Lung (tissue), 11 donors: ENCODE measurements at regions not wholly inside any gene's neighbourhood (a gene's known extent, or its start where the extent isn't known, plus 50 kb on each side); places are given as distances from the start of the nearest gene placed in this dataset.

ENCODE experiments used
- ATAC-seq: fragments of 200-7000 bp; cut with Tn5 transposase; one replicate; pipeline ENCODE4 v1.9.1; 2020; ENCODE audit warnings: moderate number of reproducible peaks; ENCODE audit not compliant: insufficient read depth, low FRiP score
- DNase-seq, 3 donors: peaks; one replicate each; pipeline ENCODE4 v3.0.0-alpha.2; 2013 to 2017
- H3K27ac ChIP-seq, 2 donors: one replicate each; pipeline ENCODE4 v1.5.1; 2013; ENCODE audit warnings: mild to moderate bottlenecking in 2 of 2, moderate library complexity in 2 of 2, control low read depth in 1 of 2, inconsistent platforms in 1 of 2, low read depth in 1 of 2, low read length in 1 of 2
- H3K27me3 ChIP-seq, 3 donors: one replicate each; pipeline ENCODE4 v1.5.1; 2013; ENCODE audit warnings: low read length in 2 of 3; ENCODE audit not compliant: control insufficient read depth in 3 of 3, insufficient read depth in 3 of 3
- H3K36me3 ChIP-seq, 4 donors: one replicate each; pipeline ENCODE4 v1.5.1; 2013; ENCODE audit warnings: low read length in 4 of 4, mild to moderate bottlenecking in 1 of 4, moderate library complexity in 1 of 4; ENCODE audit not compliant: control insufficient read depth in 4 of 4, insufficient read depth in 4 of 4
- H3K4me1 ChIP-seq, 5 donors: one replicate each; pipeline ENCODE4 v1.5.1; 2013; ENCODE audit warnings: low read length in 5 of 5, mild to moderate bottlenecking in 2 of 5, moderate library complexity in 1 of 5; ENCODE audit not compliant: control insufficient read depth in 5 of 5, insufficient read depth in 5 of 5
- H3K4me3 ChIP-seq: one replicate; pipeline ENCODE4 v1.5.1; 2013; ENCODE audit warnings: mild to moderate bottlenecking, control low read depth, moderate library complexity
- H3K9ac ChIP-seq, 2 donors: one replicate each; pipeline ENCODE4 v1.5.1; 2013; ENCODE audit warnings: low read length in 2 of 2, control low read depth in 1 of 2; ENCODE audit not compliant: insufficient read depth in 1 of 2
- H3K9me3 ChIP-seq, 4 donors: one replicate each; pipeline ENCODE4 v1.5.1; 2013; ENCODE audit warnings: low read length in 3 of 4, mild to moderate bottlenecking in 1 of 4, moderate library complexity in 1 of 4; ENCODE audit not compliant: control insufficient read depth in 4 of 4, insufficient read depth in 3 of 4
- CTCF ChIP-seq: IDR thresholded peaks from 2 replicates; pipeline ENCODE4 v1.5.1; 2012; ENCODE audit warnings: mild to moderate bottlenecking; ENCODE audit errors: control extremely low read depth, extremely low read depth
- WGBS, 2 donors: extraction: QIAGEN DNeasy Blood & Tissue Kit; methylation state at CpG; one replicate each; pipeline ENCODE4 v1.1.7; 2013; 5-methylcytosine and 5-hydroxymethylcytosine counted together
- donor health status: control.
- donor health status: control.
- donor health status: Bipolar disorder and iron deficiency.
- donor health status: healthy.
- donor health status: DM: yes; HTN: yes; CAD: no.

- ATAC-seq: no peak
- 86 to 92% methylated on average over 1 of the region's 1 CpG for WGBS, 2 donors
- Histone ChIP-seq H3K9ac (no peak overlapping the region), H3K4me3 (no peak overlapping the region), H3K27ac (no peak overlapping the region), H3K9me3 (peaks cover 0 to 6% (median 0%) of the 10 kb centered on the region in 4 donors), H3K4me1 (peaks cover 0 to 25% (median 4%) of the 10 kb centered on the region in 5 donors), H3K36me3 (no peaks in the 10 kb centered on the region), H3K27me3 (no peaks in the 10 kb centered on the region)
- no peak for DNase-seq
- no peak for TF ChIP-seq CTCF
Observed at GRCh38 chr1:47554901-47555300, 117.1 kb downstream of the FOXD2 start.

GRCh38 chr1:47555306-47555705 is 117.5 kb downstream of the FOXD2 start:
- Histone ChIP-seq H3K9me3 (peaks cover 0 to 6% (median 0%) of the 10 kb centered on the region in 4 donors), H3K27ac (no peak overlapping the region), H3K27me3 (no peaks in the 10 kb centered on the region), H3K4me3 (no peak overlapping the region), H3K4me1 (peaks cover 0 to 29% (median 6%) of the 10 kb centered on the region in 5 donors), H3K9ac (no peak overlapping the region), H3K36me3 (no peaks in the 10 kb centered on the region)
- TF ChIP-seq CTCF: no peak
- 68 to 88% methylated on average over 2 of the region's 2 CpGs for WGBS, 2 donors
- no peak for DNase-seq
- no peak for ATAC-seq

GRCh38 chr1:47555841-47556560 is 118.2 kb downstream of the FOXD2 start:
- 65 to 77% methylated on average over 24 of the region's 24 CpGs for WGBS, 2 donors
- TF ChIP-seq CTCF: no peak
- Histone ChIP-seq H3K4me3 (no peak overlapping the region), H3K36me3 (no peaks in the 10 kb centered on the region), H3K9me3 (peaks cover 0 to 6% (median 0%) of the 10 kb centered on the region in 4 donors), H3K27ac (no peak overlapping the region), H3K4me1 (peaks cover 0 to 33% (median 6%) of the 10 kb centered on the region in 5 donors), H3K27me3 (no peaks in the 10 kb centered on the region), H3K9ac (no peak overlapping the region)
- no peak for ATAC-seq
- DNase-seq: peak; percentile 52 to 74 (median 60)
